ENCODE measurements at regions not wholly inside any gene's neighbourhood (a gene's known extent, or its start where the extent isn't known, plus 50 kb on each side); places are given as distances from the start of the nearest gene placed in this dataset.
"Not testable (repeated sequence)": the region's sequence is repeated elsewhere in the genome, so short reads cannot be mapped to it uniquely, and the experiment has no call there.

DNA sequence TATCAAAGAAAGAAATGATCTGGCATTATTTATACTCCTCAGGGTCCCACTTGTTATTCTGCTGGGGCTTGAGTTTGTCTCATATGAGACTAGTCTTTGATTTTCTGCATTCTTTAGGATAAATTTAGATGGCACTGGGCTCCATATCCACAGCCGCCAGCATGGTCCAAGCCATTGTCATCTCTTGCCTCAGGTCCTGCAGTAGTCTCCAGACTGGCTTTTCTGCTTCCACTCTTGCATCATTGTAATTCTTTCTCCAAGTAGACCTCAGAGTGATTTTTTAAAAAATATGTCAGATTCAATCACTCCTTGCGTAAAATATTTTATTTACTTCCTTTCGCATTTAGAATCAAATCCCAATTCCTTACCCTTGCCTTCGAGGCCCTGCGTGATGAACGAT lies 50.4 kb upstream of the ST3GAL6 start:
- no peaks in the 10 kb centered on the region for H3K36me3 ChIP-seq (ENCODE audit: low read depth)
- H3K4me2 ChIP-seq: no peak overlapping the region
- intact Hi-C loops (cut with micrococcal nuclease; ENCODE audit: unreplicated experiment): no loop called here
- H3K4me1 ChIP-seq (replicated peaks; ENCODE audit: insufficient read depth): 0 out of 2 replicates have a peak, but pooled peaks cover 5% of the 10 kb centered on the region
- H3K4me3 ChIP-seq: no peak overlapping the region
- no peaks in the 10 kb centered on the region; the same call in 1 of the 2 replicates for H3K9me3 ChIP-seq (ENCODE audit: insufficient read depth, low read depth)
- DNase-seq: no peak
- POLR2A ChIA-PET (ENCODE audit: unreplicated experiment): no interaction called here
- no peaks in the 10 kb centered on the region for H3F3A ChIP-seq (ENCODE audit: insufficient read depth, low read depth)
- H3K79me2 ChIP-seq (ENCODE audit: low read depth): no peaks in the 10 kb centered on the region
- H3K27ac ChIP-seq: no peak overlapping the region
- H4K20me1 ChIP-seq (ENCODE audit: insufficient read depth): no peaks in the 10 kb centered on the region
- CTCF ChIA-PET: no interaction called here
- H3K9me2 ChIP-seq (ENCODE audit: insufficient read depth): no peaks in the 10 kb centered on the region
- TF ChIP-seq CTCF (conservative IDR thresholded peaks at IDR 0.05) (no peak), EZH2 (IDR thresholded peaks at IDR 0.05; ENCODE audit: low read depth) (no peak)
- H2AFZ ChIP-seq: no peak overlapping the region
- no peaks in the 10 kb centered on the region for H3K27me3 ChIP-seq (ENCODE audit: insufficient read depth, low read depth)
- BruUV-seq (replicated peaks): no TSS peak

DNA sequence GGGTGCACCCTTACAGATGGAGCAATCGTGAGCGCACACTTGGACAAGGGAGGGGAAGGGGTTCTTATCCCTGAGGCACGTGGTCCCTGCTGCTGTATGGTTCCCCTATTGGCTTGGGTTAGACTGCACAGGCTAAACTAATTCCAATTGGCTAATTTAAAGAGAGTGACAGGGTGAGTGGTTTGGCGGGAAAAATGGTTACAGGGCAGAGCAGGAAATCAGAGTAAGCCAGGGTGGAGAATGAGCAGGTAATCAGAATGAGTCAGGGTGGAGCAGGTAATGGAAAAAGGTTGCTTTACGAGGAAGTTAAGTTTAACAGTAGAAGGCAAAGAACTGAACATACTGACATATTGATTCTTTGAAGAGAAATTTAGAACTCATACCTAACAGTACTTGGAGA lies 49.8 kb upstream of the ST3GAL6 start:
- H3K4me2 ChIP-seq; H3K27me3 ChIP-seq (ENCODE audit: insufficient read depth, low read depth); H3K9me3 ChIP-seq (ENCODE audit: insufficient read depth, low read depth); H3K36me3 ChIP-seq (ENCODE audit: low read depth); H3K27ac ChIP-seq; POLR2A ChIA-PET (ENCODE audit: unreplicated experiment); H3F3A ChIP-seq (ENCODE audit: insufficient read depth, low read depth); H3K79me2 ChIP-seq (ENCODE audit: low read depth); BruUV-seq (replicated peaks); CTCF ChIA-PET; intact Hi-C loops (cut with micrococcal nuclease; ENCODE audit: unreplicated experiment); H3K4me3 ChIP-seq; DNase-seq; H3K9me2 ChIP-seq (ENCODE audit: insufficient read depth); H3K4me1 ChIP-seq (replicated peaks; ENCODE audit: insufficient read depth); H4K20me1 ChIP-seq (ENCODE audit: insufficient read depth): not testable (repeated sequence)
- 0 out of 2 replicates have a peak overlapping the region, but pooled peaks have one; percentile 19 for H2AFZ ChIP-seq
